Breast epithelium (tissue), 4 donors: ENCODE measurements at regions not wholly inside any gene's neighbourhood (a gene's known extent, or its start where the extent isn't known, plus 50 kb on each side); places are given as distances from the start of the nearest gene placed in this dataset.

Experiments
- DNase-seq, 2 donors: peaks; one replicate each; pipeline ENCODE4 v3.0.0-alpha.2; 2019; ENCODE audit warnings: low spot score in 2 of 2
- H3K27ac ChIP-seq, 2 donors: fragments of 200-600 bp; sonication (generic) in 1 of 2; one replicate each; pipeline ENCODE4 v1.5.1; 2016 to 2019; ENCODE audit warnings: mild to moderate bottlenecking in 1 of 2
- H3K27me3 ChIP-seq, 2 donors: fragments of 200-600 bp; sonication (generic) in 1 of 2; one replicate each; pipeline versions ENCODE4 v1.5.1 to v1.6.0; 2017 to 2019; ENCODE audit warnings: control low read depth in 1 of 2, mild to moderate bottlenecking in 1 of 2
- H3K36me3 ChIP-seq: fragments of 200-600 bp; one replicate; pipeline ENCODE4 v1.5.1; 2019
- H3K4me1 ChIP-seq, 2 donors: fragments of 200-600 bp; sonication (generic); one replicate each; pipeline ENCODE4 v1.5.1; 2016 to 2019; ENCODE audit warnings: control low read depth in 1 of 2
- H3K4me3 ChIP-seq, 3 donors: fragments of 200-600 bp; sonication (generic); 1 replicate in 2 of 3; 2 replicates in 1 of 3; pipeline ENCODE4 v1.5.1; 2016 to 2019; ENCODE audit warnings: mild to moderate bottlenecking in 3 of 3, moderate library complexity in 2 of 3
- H3K9me3 ChIP-seq, 2 donors: fragments of 200-600 bp; sonication (generic) in 1 of 2; one replicate each; pipeline ENCODE4 v1.5.1; 2016 to 2019; ENCODE audit warnings: control low read depth in 1 of 2
- POLR2A ChIP-seq: fragments of 450-650 bp; IDR thresholded peaks from one replicate; pipeline ENCODE4 v1.6.1; 2016; ENCODE audit warnings: antibody characterized with exemption, mild to moderate bottlenecking, moderate library complexity
- POLR2AphosphoS5 ChIP-seq, 3 donors: sonication (generic); formaldehyde crosslinking; IDR thresholded peaks; one replicate each; pipeline ENCODE4 v1.6.1; 2017; ENCODE audit warnings: antibody characterized with exemption in 3 of 3
- intact Hi-C: fragments of 100-400 bp; cut with DNase I; formaldehyde crosslinking; loops from one replicate; pipeline ENCODE4 v1.15.1; 2023; ENCODE audit warnings: low total_unique reads
- TF ChIP-seq, protein P1 (sequence below), 3 donors: fragments of 450-650 bp; IDR thresholded peaks; one replicate each; pipeline ENCODE4 v1.5.1; 2016 to 2017; ENCODE audit warnings: antibody characterized with exemption in 3 of 3, mild to moderate bottlenecking in 3 of 3, moderate library complexity in 3 of 3

DNA sequence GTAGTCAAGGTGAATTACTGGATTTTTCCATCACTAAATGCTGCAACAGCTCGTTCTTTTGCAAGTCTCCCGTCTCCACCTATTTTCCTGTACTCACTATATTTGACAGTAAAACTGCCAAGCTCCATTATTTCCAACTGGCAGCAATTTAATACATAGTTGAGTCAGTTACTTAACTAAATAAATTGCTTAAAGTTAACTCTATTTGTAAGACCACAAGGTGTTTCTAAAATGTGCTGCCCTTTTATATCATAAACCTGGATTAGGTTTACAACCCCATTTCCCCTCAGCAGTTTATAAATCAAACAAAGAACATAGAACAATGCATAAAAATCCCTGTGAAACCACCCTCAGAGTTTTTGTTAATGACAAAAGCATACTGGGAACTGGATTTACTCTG lies 211.4 kb upstream of the DPH6 start:
- TF ChIP-seq, protein P1, sequence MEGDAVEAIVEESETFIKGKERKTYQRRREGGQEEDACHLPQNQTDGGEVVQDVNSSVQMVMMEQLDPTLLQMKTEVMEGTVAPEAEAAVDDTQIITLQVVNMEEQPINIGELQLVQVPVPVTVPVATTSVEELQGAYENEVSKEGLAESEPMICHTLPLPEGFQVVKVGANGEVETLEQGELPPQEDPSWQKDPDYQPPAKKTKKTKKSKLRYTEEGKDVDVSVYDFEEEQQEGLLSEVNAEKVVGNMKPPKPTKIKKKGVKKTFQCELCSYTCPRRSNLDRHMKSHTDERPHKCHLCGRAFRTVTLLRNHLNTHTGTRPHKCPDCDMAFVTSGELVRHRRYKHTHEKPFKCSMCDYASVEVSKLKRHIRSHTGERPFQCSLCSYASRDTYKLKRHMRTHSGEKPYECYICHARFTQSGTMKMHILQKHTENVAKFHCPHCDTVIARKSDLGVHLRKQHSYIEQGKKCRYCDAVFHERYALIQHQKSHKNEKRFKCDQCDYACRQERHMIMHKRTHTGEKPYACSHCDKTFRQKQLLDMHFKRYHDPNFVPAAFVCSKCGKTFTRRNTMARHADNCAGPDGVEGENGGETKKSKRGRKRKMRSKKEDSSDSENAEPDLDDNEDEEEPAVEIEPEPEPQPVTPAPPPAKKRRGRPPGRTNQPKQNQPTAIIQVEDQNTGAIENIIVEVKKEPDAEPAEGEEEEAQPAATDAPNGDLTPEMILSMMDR (IDR thresholded peaks at IDR 0.05): no peak
- TF ChIP-seq POLR2A: no peak
- no peak for TF ChIP-seq POLR2AphosphoS5 (IDR thresholded peaks at IDR 0.05)
- H3K4me1 ChIP-seq: no peaks in the 10 kb centered on the region
- no peaks in the 10 kb centered on the region for H3K9me3 ChIP-seq
- intact Hi-C loops: loop anchor here (10.0 kb wide), 1 partner anchor 1423 kb away; the partner anchor contains the start of gene SLC12A6
- H3K27me3 ChIP-seq: no peaks in the 10 kb centered on the region
- DNase-seq: no peak
- no peak overlapping the region for H3K4me3 ChIP-seq
- no peaks in the 10 kb centered on the region for H3K36me3 ChIP-seq
- no peak overlapping the region for H3K27ac ChIP-seq

DNA sequence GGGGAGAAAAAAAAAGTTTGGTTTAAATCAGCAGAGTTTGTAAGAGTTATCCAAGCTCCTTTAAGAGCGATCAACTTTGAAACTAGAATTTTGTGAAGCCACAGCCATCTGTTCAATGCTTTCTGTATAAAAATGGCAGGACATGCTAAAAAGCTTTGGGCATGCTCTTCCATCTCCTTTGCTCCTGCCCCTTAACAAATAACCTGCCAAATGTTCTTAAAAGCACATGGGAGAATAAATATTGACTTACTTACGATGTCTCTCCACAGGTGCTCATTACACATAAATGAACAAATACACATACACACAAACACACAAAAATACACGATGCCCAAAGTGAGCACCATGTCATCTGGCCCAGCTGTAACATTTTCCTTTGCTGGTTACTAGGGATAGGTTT lies 211.8 kb upstream of the DPH6 start:
- no peaks in the 10 kb centered on the region for H3K4me1 ChIP-seq
- no peak overlapping the region for H3K27ac ChIP-seq
- DNase-seq: no peak
- no peaks in the 10 kb centered on the region for H3K9me3 ChIP-seq
- no peak overlapping the region for H3K4me3 ChIP-seq
- TF ChIP-seq POLR2AphosphoS5 (IDR thresholded peaks at IDR 0.05): no peak
- TF ChIP-seq POLR2A: no peak
- TF ChIP-seq, protein P1 (IDR thresholded peaks at IDR 0.05): no peak
- no peaks in the 10 kb centered on the region for H3K36me3 ChIP-seq
- intact Hi-C loops: loop anchor here (10.0 kb wide), 1 partner anchor 1423 kb away; the partner anchor contains the start of gene SLC12A6
- H3K27me3 ChIP-seq: no peaks in the 10 kb centered on the region

DNA sequence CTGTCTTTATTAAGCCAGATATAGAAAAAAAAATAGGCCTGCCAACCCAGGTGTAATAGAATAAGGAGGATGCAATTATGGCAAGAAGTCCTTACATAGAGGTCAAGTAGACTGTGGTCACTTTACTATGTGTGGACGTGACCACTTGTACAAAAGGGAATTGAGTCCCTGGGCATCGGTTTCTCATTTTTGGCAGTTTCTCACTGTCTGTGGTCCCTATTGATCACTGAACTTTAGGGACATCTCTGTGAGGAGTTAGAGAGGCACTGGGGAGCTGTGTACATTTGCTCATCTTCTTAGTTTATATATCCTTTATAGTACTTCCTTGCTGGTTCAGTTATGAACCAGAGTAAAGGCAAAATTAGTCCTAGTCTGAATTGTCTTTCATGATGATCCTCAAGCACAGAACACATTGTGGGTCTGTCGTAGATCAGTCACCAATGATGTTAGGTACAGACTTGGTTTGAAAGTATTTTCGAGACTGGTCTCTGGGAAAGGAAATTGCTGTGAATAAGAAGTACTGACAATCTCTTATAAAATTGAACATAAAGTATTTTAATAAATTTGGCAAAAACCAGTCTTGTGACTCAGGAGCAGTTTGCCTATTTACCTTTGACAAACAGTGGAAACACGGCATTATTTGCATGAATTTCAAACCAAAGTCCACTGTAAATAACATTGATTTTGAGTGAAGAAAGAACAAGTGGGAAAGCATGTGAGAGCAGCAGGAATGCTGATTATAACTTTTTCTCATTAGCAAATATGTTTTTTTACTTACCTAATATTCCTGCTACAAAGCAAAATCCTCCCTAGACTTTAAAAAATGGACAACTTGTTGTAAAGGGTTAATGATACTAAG lies 218.9 kb upstream of the DPH6 start:
- intact Hi-C loops: no loop called here
- TF ChIP-seq POLR2A: no peak
- TF ChIP-seq, protein P1 (IDR thresholded peaks at IDR 0.05): no peak
- no peak for TF ChIP-seq POLR2AphosphoS5 (IDR thresholded peaks at IDR 0.05)

DNA sequence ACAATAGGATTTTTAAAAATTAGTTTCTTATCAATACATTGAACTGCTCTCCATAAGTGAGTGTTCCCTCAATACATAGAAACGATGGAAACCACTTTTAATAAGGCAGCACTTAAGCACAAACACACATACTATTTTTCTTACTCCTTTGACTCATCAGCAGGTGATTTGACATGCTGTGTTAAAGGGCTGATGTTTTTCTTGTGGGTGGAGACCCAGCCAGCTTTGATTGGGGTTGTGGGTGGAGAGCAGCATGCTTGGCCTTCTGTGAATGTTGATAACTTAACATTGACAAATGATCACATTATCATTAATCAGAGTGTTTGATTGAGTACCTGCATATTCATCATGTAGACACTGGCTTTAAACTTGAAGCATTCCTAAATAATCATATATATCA lies 223.0 kb upstream of the DPH6 start:
- no peaks in the 10 kb centered on the region for H3K9me3 ChIP-seq
- no peak overlapping the region for H3K27ac ChIP-seq
- no peaks in the 10 kb centered on the region for H3K27me3 ChIP-seq
- intact Hi-C loops: loop anchor here (1.0 kb wide), 1 partner anchor 15 kb away; no protein-coding TSS in a partner anchor
- no peaks in the 10 kb centered on the region for H3K4me1 ChIP-seq
- H3K36me3 ChIP-seq: no peaks in the 10 kb centered on the region
- no peak for DNase-seq
- no peak overlapping the region for H3K4me3 ChIP-seq
- TF ChIP-seq POLR2AphosphoS5 (IDR thresholded peaks at IDR 0.05) (no peak), POLR2A (no peak)
- TF ChIP-seq, protein P1 (IDR thresholded peaks at IDR 0.05): no peak

More for the DNA sequence above, 218.9 kb upstream of the DPH6 start:
- H3K27me3 ChIP-seq: no peaks in the 10 kb centered on the region
- no peaks in the 10 kb centered on the region for H3K36me3 ChIP-seq
- no peak overlapping the region for H3K4me3 ChIP-seq
- no peaks in the 10 kb centered on the region for H3K4me1 ChIP-seq
- H3K27ac ChIP-seq: no peak overlapping the region
- no peak for DNase-seq
- H3K9me3 ChIP-seq: no peaks in the 10 kb centered on the region

DNA sequence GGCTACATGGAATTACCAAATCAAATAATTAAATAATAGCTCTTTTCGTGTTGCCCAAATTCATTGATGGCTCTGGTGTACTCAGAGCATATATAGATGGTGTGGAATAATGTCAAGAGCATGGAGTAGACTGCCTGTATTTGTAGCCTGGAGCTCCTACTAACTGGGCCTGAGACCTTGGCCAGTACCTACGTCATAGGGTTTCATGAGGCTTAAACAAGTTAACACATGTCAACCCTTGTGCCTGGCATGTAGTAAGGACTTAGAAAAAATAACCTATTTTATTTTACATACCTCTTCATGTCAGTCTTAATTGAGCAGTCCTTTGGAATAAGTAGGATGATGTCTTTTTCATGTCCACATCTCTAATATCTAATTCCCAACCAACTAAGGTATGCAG lies 223.7 kb upstream of the DPH6 start:
- H3K36me3 ChIP-seq: no peaks in the 10 kb centered on the region
- intact Hi-C loops: loop anchor here (1.0 kb wide), 1 partner anchor 15 kb away; no protein-coding TSS in a partner anchor
- H3K9me3 ChIP-seq: no peaks in the 10 kb centered on the region
- no peak overlapping the region for H3K27ac ChIP-seq
- no peaks in the 10 kb centered on the region for H3K4me1 ChIP-seq
- H3K4me3 ChIP-seq: no peak overlapping the region
- DNase-seq: no peak
- H3K27me3 ChIP-seq: no peaks in the 10 kb centered on the region
- TF ChIP-seq POLR2AphosphoS5 (IDR thresholded peaks at IDR 0.05): no peak
- TF ChIP-seq POLR2A: no peak
- TF ChIP-seq, protein P1 (IDR thresholded peaks at IDR 0.05): no peak
